OCI-LY3 (cell line): ENCODE measurements at regions not wholly inside any gene's neighbourhood (a gene's known extent, or its start where the extent isn't known, plus 50 kb on each side); places are given as distances from the start of the nearest gene placed in this dataset.

Experiments
- EZH2phosphoT487 ChIP-seq: fragments of 200-600 bp; shearing (Covaris generic); IDR thresholded peaks from 2 replicates; pipeline ENCODE4 v1.6.1; 2018; ENCODE audit warnings: antibody characterized with exemption, mixed run types, low read depth
- TF ChIP-seq, protein P1 (sequence below): fragments of 200-600, 300-600 bp; sonication (generic); IDR thresholded peaks from 2 replicates; pipeline ENCODE4 v1.5.1; 2014; ENCODE audit warnings: antibody characterized with exemption, low read length, low read depth

DNA sequence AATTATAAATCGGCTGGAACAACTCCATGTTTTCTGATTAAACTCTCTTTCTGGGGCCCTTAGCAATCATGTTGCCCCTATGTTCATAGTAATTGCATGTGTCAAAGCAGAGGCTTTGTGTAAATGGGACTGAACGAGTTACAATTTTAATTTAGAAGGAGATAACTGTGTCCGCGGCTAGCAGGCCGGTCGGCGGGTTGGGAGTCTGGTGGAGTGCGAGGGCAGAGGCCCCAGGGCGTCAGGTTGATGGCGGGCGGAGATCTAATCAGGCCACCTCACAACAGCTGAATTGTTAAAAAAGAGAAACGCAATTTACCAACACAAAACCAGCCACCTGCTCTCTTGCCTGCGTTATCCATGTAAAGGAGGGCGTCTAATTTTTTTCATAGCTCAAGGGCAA, 134.9 kb upstream of the LPCAT1 start:
- TF ChIP-seq, protein P1, sequence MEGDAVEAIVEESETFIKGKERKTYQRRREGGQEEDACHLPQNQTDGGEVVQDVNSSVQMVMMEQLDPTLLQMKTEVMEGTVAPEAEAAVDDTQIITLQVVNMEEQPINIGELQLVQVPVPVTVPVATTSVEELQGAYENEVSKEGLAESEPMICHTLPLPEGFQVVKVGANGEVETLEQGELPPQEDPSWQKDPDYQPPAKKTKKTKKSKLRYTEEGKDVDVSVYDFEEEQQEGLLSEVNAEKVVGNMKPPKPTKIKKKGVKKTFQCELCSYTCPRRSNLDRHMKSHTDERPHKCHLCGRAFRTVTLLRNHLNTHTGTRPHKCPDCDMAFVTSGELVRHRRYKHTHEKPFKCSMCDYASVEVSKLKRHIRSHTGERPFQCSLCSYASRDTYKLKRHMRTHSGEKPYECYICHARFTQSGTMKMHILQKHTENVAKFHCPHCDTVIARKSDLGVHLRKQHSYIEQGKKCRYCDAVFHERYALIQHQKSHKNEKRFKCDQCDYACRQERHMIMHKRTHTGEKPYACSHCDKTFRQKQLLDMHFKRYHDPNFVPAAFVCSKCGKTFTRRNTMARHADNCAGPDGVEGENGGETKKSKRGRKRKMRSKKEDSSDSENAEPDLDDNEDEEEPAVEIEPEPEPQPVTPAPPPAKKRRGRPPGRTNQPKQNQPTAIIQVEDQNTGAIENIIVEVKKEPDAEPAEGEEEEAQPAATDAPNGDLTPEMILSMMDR = no peak
- TF ChIP-seq EZH2phosphoT487 = no peak
